CD4-positive, alpha-beta memory T cell (primary cell): ENCODE measurements at regions not wholly inside any gene's neighbourhood (a gene's known extent, or its start where the extent isn't known, plus 50 kb on each side); places are given as distances from the start of the nearest gene placed in this dataset.

Experiments
- CTCF ChIA-PET: fragments of 350-600 bp; sonication (Branson Sonifier 250); formaldehyde crosslinking; loops from one replicate; lab custom pipeline; 2021; ENCODE audit warnings: inconsistent platforms; ENCODE audit not compliant: partially characterized antibody; lab: Charles Lee
- POLR2A ChIA-PET: fragments of 350-600 bp; sonication (Branson Sonifier 250); formaldehyde crosslinking; loops from one replicate; lab custom pipeline; 2021; ENCODE audit not compliant: partially characterized antibody; lab: Charles Lee
- DNase-seq, 5 donors: peaks; one replicate each; pipeline versions ENCODE4 v3.0.0 to v3.0.0-alpha.2; 2020 to 2022; ENCODE audit warnings: mixed read lengths in 1 of 5
- H3K27ac ChIP-seq: one replicate; pipeline ENCODE4 v1.7.0; 2013; ENCODE audit warnings: low read depth, low read length
- H3K27me3 ChIP-seq: 2 replicates; pipeline ENCODE4 v1.7.0; 2013; ENCODE audit warnings: mild to moderate bottlenecking, low read length, moderate library complexity; ENCODE audit not compliant: insufficient read depth
- H3K36me3 ChIP-seq: 2 replicates; pipeline ENCODE4 v1.7.0; 2013; ENCODE audit warnings: mild to moderate bottlenecking, low read length, moderate library complexity; ENCODE audit not compliant: insufficient read depth
- H3K4me1 ChIP-seq: 2 replicates; pipeline ENCODE4 v1.7.0; 2013; ENCODE audit warnings: mild to moderate bottlenecking, low read length, moderate library complexity; ENCODE audit not compliant: insufficient read depth
- H3K4me3 ChIP-seq, 2 donors: one replicate each; pipeline ENCODE4 v1.7.0; 2013; ENCODE audit warnings: low read length in 2 of 2, mild to moderate bottlenecking in 1 of 2
- H3K9me3 ChIP-seq, 2 donors: one replicate each; pipeline ENCODE4 v1.7.0; 2013; ENCODE audit warnings: low read length in 2 of 2, control low read depth in 1 of 2; ENCODE audit not compliant: control insufficient read depth in 1 of 2
- H3K27ac Mint-ChIP-seq, 7 donors: one replicate each; pipeline ENCODE4 v1.8.0; 2020 to 2021; ENCODE audit warnings: mixed read lengths in 7 of 7, mild to moderate bottlenecking in 6 of 7, inconsistent platforms in 3 of 7, moderate library complexity in 3 of 7
- H3K27me3 Mint-ChIP-seq, 2 donors: one replicate each; pipeline ENCODE4 v1.8.0; 2020 to 2021; ENCODE audit warnings: mixed read lengths in 2 of 2
- H3K36me3 Mint-ChIP-seq, 2 donors: one replicate each; pipeline ENCODE4 v1.8.0; 2020 to 2021; ENCODE audit warnings: mixed read lengths in 2 of 2, inconsistent platforms in 1 of 2, mild to moderate bottlenecking in 1 of 2
- H3K4me1 Mint-ChIP-seq, 4 donors: one replicate each; pipeline ENCODE4 v1.8.0; 2020 to 2021; ENCODE audit warnings: mixed read lengths in 4 of 4, mild to moderate bottlenecking in 1 of 4
- H3K4me3 Mint-ChIP-seq, 8 donors: one replicate each; pipeline ENCODE4 v1.8.0; 2020 to 2021; ENCODE audit warnings: mixed read lengths in 8 of 8, mild to moderate bottlenecking in 7 of 8, moderate library complexity in 6 of 8, inconsistent platforms in 3 of 8
- H3K9me3 Mint-ChIP-seq, 8 donors: one replicate each; pipeline ENCODE4 v1.8.0; 2020 to 2021; ENCODE audit warnings: mixed read lengths in 8 of 8, mild to moderate bottlenecking in 5 of 8, inconsistent platforms in 3 of 8, moderate library complexity in 1 of 8
- intact Hi-C: fragments of 100-400 bp; cut with micrococcal nuclease; formaldehyde crosslinking; loops from one replicate; pipeline ENCODE4 v1.15.1; 2023

GRCh38 chr5:115439042-115439441 lies 105.5 kb downstream of the FEM1C start:
- H3K27ac ChIP-seq: no peak overlapping the region
- no peaks in the 10 kb centered on the region for H3K4me1 ChIP-seq
- POLR2A ChIA-PET: no interaction called here

GRCh38 chr5:115435778-115436712 lies 108.5 kb downstream of the FEM1C start:
- intact Hi-C loops: no loop called here
- Histone ChIP-seq H3K9me3 (no peaks in the 10 kb centered on the region), H3K36me3 (no peaks in the 10 kb centered on the region), H3K27me3 (no peaks in the 10 kb centered on the region), H3K4me1 (no peaks in the 10 kb centered on the region), H3K27ac (no peak overlapping the region), H3K4me3 (no peak overlapping the region)
- H3K36me3 Mint-ChIP-seq: no peaks in the 10 kb centered on the region
- H3K27me3 Mint-ChIP-seq: peaks cover 5 to 8% of the 10 kb centered on the region in 2 donors
- CTCF ChIA-PET: interaction anchor here (1.3 kb wide), 1 partner anchor 12 kb away, joined by 3 read pairs; no protein-coding TSS in a partner anchor
- DNase-seq: no peak
- H3K4me3 Mint-ChIP-seq: no peak overlapping the region
- peaks cover 0 to 35% (median 22%) of the 10 kb centered on the region in 8 donors for H3K9me3 Mint-ChIP-seq
- H3K4me1 Mint-ChIP-seq: no peaks in the 10 kb centered on the region
- POLR2A ChIA-PET: no interaction called here
- H3K27ac Mint-ChIP-seq: no peak overlapping the region

More at GRCh38 chr5:115439042-115439441, 105.5 kb downstream of the FEM1C start:
- CTCF ChIA-PET: no interaction called here
- no peak overlapping the region for H3K27ac Mint-ChIP-seq
- no peak overlapping the region for H3K4me3 Mint-ChIP-seq
- peaks cover 10 to 21% of the 10 kb centered on the region in 2 donors for H3K27me3 Mint-ChIP-seq
- Histone ChIP-seq H3K4me3 (no peak overlapping the region), H3K27me3 (no peaks in the 10 kb centered on the region), H3K36me3 (no peaks in the 10 kb centered on the region), H3K9me3 (no peaks in the 10 kb centered on the region)
- intact Hi-C loops: no loop called here
- H3K4me1 Mint-ChIP-seq: no peaks in the 10 kb centered on the region
- DNase-seq: no peak
- H3K9me3 Mint-ChIP-seq: peaks cover 0 to 46% (median 29%) of the 10 kb centered on the region in 8 donors
- H3K36me3 Mint-ChIP-seq: no peaks in the 10 kb centered on the region

- H3K4me3 ChIP-seq: no peak overlapping the region
- Mint-ChIP-seq H3K36me3 (no peaks in the 10 kb centered on the region), H3K27ac (no peak overlapping the region), H3K9me3 (peaks cover 0 to 26% (median 18%) of the 10 kb centered on the region in 8 donors), H3K27me3 (peaks cover 3 to 8% of the 10 kb centered on the region in 2 donors), H3K4me1 (no peaks in the 10 kb centered on the region), H3K4me3 (no peak overlapping the region)
- CTCF ChIA-PET: interaction anchor here (1.3 kb wide), 1 partner anchor 11 kb away, joined by 3 read pairs; no protein-coding TSS in a partner anchor
- POLR2A ChIA-PET: no interaction called here
- no peak overlapping the region for H3K27ac ChIP-seq
- H3K36me3 ChIP-seq: no peaks in the 10 kb centered on the region
- no peaks in the 10 kb centered on the region for H3K9me3 ChIP-seq
- intact Hi-C loops: no loop called here
- DNase-seq: no peak
- no peaks in the 10 kb centered on the region for H3K27me3 ChIP-seq
- no peaks in the 10 kb centered on the region for H3K4me1 ChIP-seq
These were observed 109.4 kb downstream of the FEM1C start for GRCh38 chr5:115435065-115435777.

- H3K4me3 ChIP-seq: no peak overlapping the region
- Mint-ChIP-seq H3K27me3 (peaks cover 0 to 8% of the 10 kb centered on the region in 2 donors), H3K36me3 (no peaks in the 10 kb centered on the region), H3K27ac (no peak overlapping the region), H3K4me1 (no peaks in the 10 kb centered on the region), H3K4me3 (no peak overlapping the region), H3K9me3 (peaks cover 0 to 13% (median 7%) of the 10 kb centered on the region in 8 donors)
- intact Hi-C loops: no loop called here
- no peaks in the 10 kb centered on the region for H3K27me3 ChIP-seq
- ChIA-PET CTCF (no interaction called here), POLR2A (no interaction called here)
- no peak for DNase-seq
- no peaks in the 10 kb centered on the region for H3K36me3 ChIP-seq
- H3K27ac ChIP-seq: no peak overlapping the region
- no peaks in the 10 kb centered on the region for H3K9me3 ChIP-seq
- H3K4me1 ChIP-seq: no peaks in the 10 kb centered on the region
These were observed 110.7 kb downstream of the FEM1C start for GRCh38 chr5:115433918-115434317.

- POLR2A ChIA-PET: no interaction called here
- no peak overlapping the region for H3K27ac Mint-ChIP-seq
- peaks cover 0 to 8% of the 10 kb centered on the region in 2 donors for H3K27me3 Mint-ChIP-seq
These were observed 111.9 kb downstream of the FEM1C start for GRCh38 chr5:115432691-115433090.

GRCh38 chr5:115431116-115431515 lies 113.5 kb downstream of the FEM1C start:
- no peak for DNase-seq
- no peaks in the 10 kb centered on the region for H3K9me3 ChIP-seq
- intact Hi-C loops: no loop called here
- H3K4me3 ChIP-seq: no peak overlapping the region
- H3K4me1 ChIP-seq: no peaks in the 10 kb centered on the region
- POLR2A ChIA-PET: no interaction called here
- H3K9me3 Mint-ChIP-seq: no peaks in the 10 kb centered on the region
- no peaks in the 10 kb centered on the region for H3K27me3 ChIP-seq
- peaks cover 0 to 11% of the 10 kb centered on the region in 2 donors for H3K27me3 Mint-ChIP-seq
- H3K4me1 Mint-ChIP-seq: no peaks in the 10 kb centered on the region
- no peak overlapping the region for H3K4me3 Mint-ChIP-seq
- H3K36me3 ChIP-seq: no peaks in the 10 kb centered on the region
- H3K36me3 Mint-ChIP-seq: no peaks in the 10 kb centered on the region
- CTCF ChIA-PET: no interaction called here
- no peak overlapping the region for H3K27ac Mint-ChIP-seq
- no peak overlapping the region for H3K27ac ChIP-seq

More at GRCh38 chr5:115432691-115433090, 111.9 kb downstream of the FEM1C start:
- H3K36me3 Mint-ChIP-seq: no peaks in the 10 kb centered on the region
- H3K4me3 Mint-ChIP-seq: no peak overlapping the region
- H3K4me1 Mint-ChIP-seq: no peaks in the 10 kb centered on the region
- no peak for DNase-seq
- no peaks in the 10 kb centered on the region for H3K9me3 ChIP-seq
- no peaks in the 10 kb centered on the region for H3K27me3 ChIP-seq
- no peaks in the 10 kb centered on the region for H3K4me1 ChIP-seq
- CTCF ChIA-PET: interaction anchor here (1.5 kb wide), 1 partner anchor 335 kb away, joined by 3 read pairs; no protein-coding TSS in a partner anchor
- peaks cover 0 to 6% (median 4%) of the 10 kb centered on the region in 8 donors for H3K9me3 Mint-ChIP-seq
- intact Hi-C loops: no loop called here
- H3K27ac ChIP-seq: no peak overlapping the region
- H3K4me3 ChIP-seq: no peak overlapping the region
- no peaks in the 10 kb centered on the region for H3K36me3 ChIP-seq

GRCh38 chr5:115430374-115430773 lies 114.2 kb downstream of the FEM1C start:
- peaks cover 3 to 11% of the 10 kb centered on the region in 2 donors for H3K27me3 Mint-ChIP-seq
- DNase-seq: no peak
- no peak overlapping the region for H3K4me3 ChIP-seq
- no peak overlapping the region for H3K4me3 Mint-ChIP-seq
- H3K36me3 ChIP-seq: no peaks in the 10 kb centered on the region
- no peaks in the 10 kb centered on the region for H3K4me1 Mint-ChIP-seq
- no peaks in the 10 kb centered on the region for H3K9me3 Mint-ChIP-seq
- no peak overlapping the region for H3K27ac Mint-ChIP-seq
- H3K9me3 ChIP-seq: no peaks in the 10 kb centered on the region
- CTCF ChIA-PET: no interaction called here
- H3K27ac ChIP-seq: no peak overlapping the region
- intact Hi-C loops: no loop called here
- H3K27me3 ChIP-seq: no peaks in the 10 kb centered on the region
- no peaks in the 10 kb centered on the region for H3K4me1 ChIP-seq
- no peaks in the 10 kb centered on the region for H3K36me3 Mint-ChIP-seq
- POLR2A ChIA-PET: no interaction called here
